IMR-90 (cell line): ENCODE measurements at regions not wholly inside any gene's neighbourhood (a gene's known extent, or its start where the extent isn't known, plus 50 kb on each side); places are given as distances from the start of the nearest gene placed in this dataset.

Experiments used
- CHD1 ChIP-seq: IDR thresholded peaks from 2 replicates; pipeline ENCODE4 v1.6.1; 2012; ENCODE audit warnings: low read depth, low read length, improper control_type of control experiment
- CTCF ChIP-seq: conservative IDR thresholded peaks from 2 replicates; pipeline ENCODE4 v1.5.1; 2012; ENCODE audit warnings: mild to moderate bottlenecking, low read depth, low read length, improper control_type of control experiment
- RCOR1 ChIP-seq: IDR thresholded peaks from 2 replicates; pipeline ENCODE4 v1.6.1; 2012; ENCODE audit warnings: mild to moderate bottlenecking, low read length, improper control_type of control experiment; ENCODE audit not compliant: insufficient replicate concordance

- TF ChIP-seq CTCF (no peak), CHD1 (no peak), RCOR1 (no peak)
Observed at GRCh38 chr10:64182671-64183070, 661.5 kb downstream of the REEP3 start.
